ENCODE measurements at regions not wholly inside any gene's neighbourhood (a gene's known extent, or its start where the extent isn't known, plus 50 kb on each side); places are given as distances from the start of the nearest gene placed in this dataset.

DNA sequence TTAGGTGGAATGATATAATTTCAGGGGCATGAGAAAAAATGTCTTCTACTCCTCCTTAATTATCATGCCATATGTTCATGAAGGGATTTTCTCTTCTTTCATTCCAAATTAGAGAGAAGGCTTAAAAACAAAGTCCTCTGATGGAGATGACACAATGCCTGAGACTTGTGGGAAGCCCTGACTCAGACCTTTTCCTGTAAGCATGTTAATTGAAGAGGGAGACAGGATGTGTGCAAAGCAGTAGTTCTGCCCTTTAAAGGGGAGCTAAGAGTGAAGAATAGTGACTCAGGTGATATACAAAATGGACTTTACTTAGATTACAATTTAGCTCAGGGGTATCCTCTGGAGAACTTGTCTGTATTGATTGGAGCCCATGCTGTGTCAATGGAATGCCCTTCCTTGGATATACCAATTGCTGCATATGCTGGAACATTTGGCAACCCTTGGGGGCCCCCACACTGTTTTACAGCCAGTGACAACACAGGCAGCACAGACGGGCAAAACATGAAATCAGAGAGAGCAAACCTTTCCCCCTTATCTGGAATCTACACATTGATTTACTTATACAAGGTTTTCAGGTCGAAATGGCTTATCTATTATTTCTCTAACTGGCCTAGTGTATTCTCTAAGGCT lies 81.3 kb downstream of the IZUMO3 start:
- Histone ChIP-seq H3K27me3 (no peaks in the 10 kb centered on the region), H3K9me3 (no peaks in the 10 kb centered on the region), H3K4me3 (no peak overlapping the region), H3K36me3 (no peaks in the 10 kb centered on the region), H3K4me1 (no peaks in the 10 kb centered on the region), H3K27ac (no peak overlapping the region)
- in situ Hi-C loops (cut with MboI; ENCODE audit: low pct_ligation_motif_present in 1 of 4, low pct_unique_long_range_greater_than_20kb in 1 of 4, low sequenced_read_pairs in 3 of 4) = loop anchor here in 1 of 4 donors (25.0 kb wide), 1 partner anchor 98 kb away; no protein-coding TSS in a partner anchor
- no peak for DNase-seq
- 67 to 80% methylated on average over 2 of the region's 2 CpGs for WGBS, 2 donors (ENCODE audit: low coverage in 1 of 2)
- TF ChIP-seq, protein P1, sequence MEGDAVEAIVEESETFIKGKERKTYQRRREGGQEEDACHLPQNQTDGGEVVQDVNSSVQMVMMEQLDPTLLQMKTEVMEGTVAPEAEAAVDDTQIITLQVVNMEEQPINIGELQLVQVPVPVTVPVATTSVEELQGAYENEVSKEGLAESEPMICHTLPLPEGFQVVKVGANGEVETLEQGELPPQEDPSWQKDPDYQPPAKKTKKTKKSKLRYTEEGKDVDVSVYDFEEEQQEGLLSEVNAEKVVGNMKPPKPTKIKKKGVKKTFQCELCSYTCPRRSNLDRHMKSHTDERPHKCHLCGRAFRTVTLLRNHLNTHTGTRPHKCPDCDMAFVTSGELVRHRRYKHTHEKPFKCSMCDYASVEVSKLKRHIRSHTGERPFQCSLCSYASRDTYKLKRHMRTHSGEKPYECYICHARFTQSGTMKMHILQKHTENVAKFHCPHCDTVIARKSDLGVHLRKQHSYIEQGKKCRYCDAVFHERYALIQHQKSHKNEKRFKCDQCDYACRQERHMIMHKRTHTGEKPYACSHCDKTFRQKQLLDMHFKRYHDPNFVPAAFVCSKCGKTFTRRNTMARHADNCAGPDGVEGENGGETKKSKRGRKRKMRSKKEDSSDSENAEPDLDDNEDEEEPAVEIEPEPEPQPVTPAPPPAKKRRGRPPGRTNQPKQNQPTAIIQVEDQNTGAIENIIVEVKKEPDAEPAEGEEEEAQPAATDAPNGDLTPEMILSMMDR (IDR thresholded peaks at IDR 0.05) = no peak
- TF ChIP-seq POLR2A (IDR thresholded peaks at IDR 0.05) (no peak), POLR2AphosphoS5 (IDR thresholded peaks at IDR 0.05) (no peak), EP300 (IDR thresholded peaks at IDR 0.05; ENCODE audit: low read depth) (no peak)
- intact Hi-C loops (cut with DNase I; ENCODE audit: low total_unique reads) = no loop called here

DNA sequence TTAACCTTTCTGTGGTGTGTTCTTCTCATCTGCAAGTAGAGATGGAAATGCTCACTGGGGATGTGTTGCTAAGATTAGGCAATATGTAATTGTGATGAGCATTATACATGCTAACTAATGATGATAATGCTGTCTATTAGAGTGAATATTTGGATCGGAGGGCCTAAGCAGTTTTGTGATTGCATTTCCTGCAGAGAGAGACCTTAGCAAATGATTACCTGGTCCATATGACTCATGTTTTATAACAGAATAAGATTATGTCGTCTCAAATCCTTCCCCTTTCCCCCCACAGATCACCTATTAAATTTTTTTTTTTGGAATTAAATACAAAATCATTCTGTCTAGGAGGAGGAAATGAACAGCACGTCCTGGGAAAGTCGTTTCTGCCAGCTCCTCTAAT lies 82.7 kb downstream of the IZUMO3 start:
- WGBS, 2 donors (ENCODE audit: low coverage in 1 of 2) = 60 to 62% methylated on average over 3 to 4 of the region's 4 CpGs
- Histone ChIP-seq H3K4me1 (no peaks in the 10 kb centered on the region), H3K9me3 (no peaks in the 10 kb centered on the region), H3K27me3 (no peaks in the 10 kb centered on the region), H3K4me3 (no peak overlapping the region), H3K27ac (no peak overlapping the region), H3K36me3 (no peaks in the 10 kb centered on the region)
- in situ Hi-C loops (cut with MboI; ENCODE audit: low pct_ligation_motif_present in 1 of 4, low pct_unique_long_range_greater_than_20kb in 1 of 4, low sequenced_read_pairs in 3 of 4) (loop anchor here in 1 of 4 donors (25.0 kb wide), 1 partner anchor 99 kb away; no protein-coding TSS in a partner anchor), intact Hi-C loops (cut with DNase I; ENCODE audit: low total_unique reads) (no loop called here)
- DNase-seq = no peak
- no peak for TF ChIP-seq POLR2A (IDR thresholded peaks at IDR 0.05)
- no peak for TF ChIP-seq POLR2AphosphoS5 (IDR thresholded peaks at IDR 0.05)
- TF ChIP-seq, protein P1 (IDR thresholded peaks at IDR 0.05) = no peak
- TF ChIP-seq EP300 (IDR thresholded peaks at IDR 0.05; ENCODE audit: low read depth) = no peak

DNA sequence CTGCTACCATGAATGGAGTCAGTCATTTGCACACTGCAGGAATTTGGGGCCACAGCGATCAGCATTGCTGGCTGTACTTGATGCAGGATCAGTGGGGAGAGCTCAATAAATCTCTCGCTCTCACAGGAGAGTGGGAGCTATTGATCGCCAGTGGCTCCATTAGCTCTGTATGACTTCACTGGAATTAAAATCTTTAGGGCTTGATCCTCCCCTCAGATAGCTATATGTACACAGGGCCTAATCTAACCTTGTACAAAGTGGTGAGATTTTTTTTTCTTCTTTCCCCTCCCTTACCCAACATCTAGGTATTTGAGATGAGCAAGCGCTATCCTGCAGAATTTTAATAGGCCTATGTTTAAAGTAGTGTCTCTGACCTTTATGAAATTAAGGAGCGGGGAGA lies 84.9 kb downstream of the IZUMO3 start:
- intact Hi-C loops (cut with DNase I; ENCODE audit: low total_unique reads) = no loop called here
- in situ Hi-C loops (cut with MboI; ENCODE audit: low pct_ligation_motif_present in 1 of 4, low pct_unique_long_range_greater_than_20kb in 1 of 4, low sequenced_read_pairs in 3 of 4) = loop anchor here in 1 of 4 donors (25.0 kb wide), 1 partner anchor 102 kb away; no protein-coding TSS in a partner anchor
- H3K9me3 ChIP-seq = no peaks in the 10 kb centered on the region
- no peaks in the 10 kb centered on the region for H3K4me1 ChIP-seq
- H3K27me3 ChIP-seq = no peaks in the 10 kb centered on the region
- no peaks in the 10 kb centered on the region for H3K36me3 ChIP-seq
- TF ChIP-seq POLR2AphosphoS5 (IDR thresholded peaks at IDR 0.05) = no peak
- no peak for TF ChIP-seq POLR2A (IDR thresholded peaks at IDR 0.05)
- no peak for TF ChIP-seq EP300 (IDR thresholded peaks at IDR 0.05; ENCODE audit: low read depth)
- 90% methylated on average over 4 to 5 of the region's 5 CpGs for WGBS, 2 donors (ENCODE audit: low coverage in 1 of 2)
- DNase-seq = no peak
- H3K4me3 ChIP-seq = no peak overlapping the region
- H3K27ac ChIP-seq = no peak overlapping the region

DNA sequence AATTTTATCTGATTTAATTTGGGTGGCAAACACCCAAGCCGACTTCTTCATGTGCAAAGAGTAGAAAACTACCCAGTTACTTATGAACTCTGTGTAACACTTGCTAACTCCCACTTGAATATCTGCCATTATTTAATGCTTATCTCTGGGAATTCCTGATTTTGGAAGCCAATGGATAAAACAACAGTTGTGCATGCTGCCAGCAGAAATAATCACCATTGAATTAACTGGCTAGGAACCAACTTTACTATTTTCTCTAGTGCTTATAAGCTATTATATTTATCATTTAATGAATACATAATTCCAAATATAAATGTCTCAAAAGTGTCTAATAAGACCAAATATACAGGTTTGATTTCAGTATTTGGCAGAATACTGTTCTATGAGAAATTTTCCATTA lies 85.7 kb downstream of the IZUMO3 start:
- intact Hi-C loops (cut with DNase I; ENCODE audit: low total_unique reads) (no loop called here), in situ Hi-C loops (cut with MboI; ENCODE audit: low pct_ligation_motif_present in 1 of 4, low pct_unique_long_range_greater_than_20kb in 1 of 4, low sequenced_read_pairs in 3 of 4) (loop anchor here in 1 of 4 donors (25.0 kb wide), 1 partner anchor 102 kb away; no protein-coding TSS in a partner anchor)
- Histone ChIP-seq H3K4me3 (no peak overlapping the region), H3K9me3 (no peaks in the 10 kb centered on the region), H3K36me3 (no peaks in the 10 kb centered on the region), H3K27me3 (no peaks in the 10 kb centered on the region), H3K4me1 (no peaks in the 10 kb centered on the region), H3K27ac (no peak overlapping the region)
- 73 to 94% methylated on average over 1 of the region's 1 CpG for WGBS, 2 donors (ENCODE audit: low coverage in 1 of 2)
- TF ChIP-seq, protein P1 (IDR thresholded peaks at IDR 0.05) = no peak
- TF ChIP-seq POLR2A (IDR thresholded peaks at IDR 0.05) = no peak
- TF ChIP-seq POLR2AphosphoS5 (IDR thresholded peaks at IDR 0.05) = no peak
- no peak for TF ChIP-seq EP300 (IDR thresholded peaks at IDR 0.05; ENCODE audit: low read depth)
- DNase-seq = no peak
